AG04450 (cell line): ENCODE measurements at regions not wholly inside any gene's neighbourhood (a gene's known extent, or its start where the extent isn't known, plus 50 kb on each side); places are given as distances from the start of the nearest gene placed in this dataset.

ENCODE experiments used
- CTCF ChIA-PET: fragments of 300-600, 350-600 bp; formaldehyde crosslinking; extraction: SDS; loops from one replicate; lab custom pipeline; 2022; ENCODE audit warnings: antibody characterized with exemption, inconsistent platforms; lab: Charles Lee
- POLR2A ChIA-PET: fragments of 350-600 bp; formaldehyde crosslinking; extraction: SDS; loops from one replicate; lab custom pipeline; 2021; ENCODE audit warnings: antibody characterized with exemption, inconsistent platforms; lab: Yijun Ruan, JAX
- DNase-seq: peaks from one replicate; pipeline ENCODE4 v3.0.0-alpha.2; 2011; ENCODE audit warnings: low read depth, low spot score
- H3K27ac ChIP-seq: one replicate; pipeline ENCODE4 v1.5.1; 2012; ENCODE audit warnings: low read depth, low read length, control low read depth
- H3K27me3 ChIP-seq: one replicate; pipeline ENCODE4 v1.6.0; 2012; ENCODE audit warnings: low read length; ENCODE audit not compliant: control insufficient read depth, insufficient read depth
- H3K4me3 ChIP-seq: 2 replicates; pipeline ENCODE4 v1.5.1; 2011; ENCODE audit warnings: mild to moderate bottlenecking, low read depth, low read length, control low read depth
- H3K9me3 ChIP-seq: 2 replicates; pipeline ENCODE4 v1.5.1; 2012; ENCODE audit warnings: low read length; ENCODE audit not compliant: control insufficient read depth, insufficient read depth
- CTCF ChIP-seq: IDR thresholded peaks from 2 replicates; pipeline ENCODE4 v1.5.1; 2011; ENCODE audit warnings: low read depth, low read length, control low read depth, inconsistent platforms

- H3K27ac ChIP-seq = no peak overlapping the region
- no peak for DNase-seq
- CTCF ChIA-PET = interaction anchor here (0.6 to 1.0 kb wide), 2 partner anchors 27 to 32 kb away, joined by 3 read pairs; no protein-coding TSS in a partner anchor
- no peaks in the 10 kb centered on the region for H3K27me3 ChIP-seq
- no peaks in the 10 kb centered on the region for H3K9me3 ChIP-seq
- H3K4me3 ChIP-seq = no peak overlapping the region
- POLR2A ChIA-PET = no interaction called here
- TF ChIP-seq CTCF = no peak
These were observed 156.1 kb downstream of the LARP7 start for GRCh38 chr4:112793033-112793432.

- no peak overlapping the region for H3K27ac ChIP-seq
- CTCF ChIA-PET = interaction anchor here (1.2 kb wide), 1 partner anchor 35 kb away, joined by 3 read pairs; no protein-coding TSS in a partner anchor
- DNase-seq = no peak
- H3K9me3 ChIP-seq = no peaks in the 10 kb centered on the region
- no peaks in the 10 kb centered on the region for H3K27me3 ChIP-seq
- no peak for TF ChIP-seq CTCF
- POLR2A ChIA-PET = no interaction called here
- H3K4me3 ChIP-seq = no peak overlapping the region
These were observed 163.1 kb downstream of the LARP7 start for GRCh38 chr4:112800001-112800400.

GRCh38 chr4:112801341-112801740 is 164.4 kb downstream of the LARP7 start:
- no peak overlapping the region for H3K27ac ChIP-seq
- no peaks in the 10 kb centered on the region for H3K9me3 ChIP-seq
- H3K4me3 ChIP-seq = no peak overlapping the region
- no peak for DNase-seq
- TF ChIP-seq CTCF = no peak
- POLR2A ChIA-PET = no interaction called here
- CTCF ChIA-PET = interaction anchor here (1.2 kb wide), 1 partner anchor 36 kb away, joined by 3 read pairs; no protein-coding TSS in a partner anchor
- H3K27me3 ChIP-seq = no peaks in the 10 kb centered on the region

GRCh38 chr4:112802780-112803179 is 165.8 kb downstream of the LARP7 start:
- POLR2A ChIA-PET = no interaction called here
- H3K4me3 ChIP-seq = no peak overlapping the region
- no peak for DNase-seq
- TF ChIP-seq CTCF = no peak
- no peaks in the 10 kb centered on the region for H3K9me3 ChIP-seq
- H3K27ac ChIP-seq = no peak overlapping the region
- H3K27me3 ChIP-seq = no peaks in the 10 kb centered on the region
- CTCF ChIA-PET = no interaction called here

GRCh38 chr4:112807083-112807482 is 170.1 kb downstream of the LARP7 start:
- ChIA-PET CTCF (no interaction called here), POLR2A (no interaction called here)
- no peak for DNase-seq
- no peaks in the 10 kb centered on the region for H3K9me3 ChIP-seq
- no peak for TF ChIP-seq CTCF
- no peaks in the 10 kb centered on the region for H3K27me3 ChIP-seq
- H3K27ac ChIP-seq = no peak overlapping the region
- no peak overlapping the region for H3K4me3 ChIP-seq
